Activated B cell treated with CpG ODN at 0.5 μM for 24 hours (primary cell): ENCODE measurements at regions not wholly inside any gene's neighbourhood (a gene's known extent, or its start where the extent isn't known, plus 50 kb on each side); places are given as distances from the start of the nearest gene placed in this dataset.

ENCODE experiments used
- ATAC-seq: fragments of 200-7000 bp; cut with Tn5 transposase; one replicate; pipeline ENCODE4 v1.10.0; 2021; ENCODE audit warnings: low read depth, mild to moderate bottlenecking, moderate library complexity
- CTCF ChIA-PET: fragments of 350-600 bp; sonication (Branson Sonifier 250); formaldehyde crosslinking; loops from one replicate; lab custom pipeline; 2021; ENCODE audit warnings: antibody characterized with exemption; lab: Charles Lee
- POLR2A ChIA-PET: fragments of 350-600 bp; sonication (Branson Sonifier 250); formaldehyde crosslinking; loops from one replicate; lab custom pipeline; 2021; ENCODE audit warnings: antibody characterized with exemption; lab: Charles Lee
- DNase-seq: peaks from one replicate; pipeline ENCODE4 v3.0.0; 2022
- H3K27ac Mint-ChIP-seq: one replicate; pipeline ENCODE4 v1.8.0; 2020; ENCODE audit warnings: mixed read lengths
- H3K27me3 Mint-ChIP-seq: one replicate; pipeline ENCODE4 v1.8.0; 2021; ENCODE audit warnings: mixed read lengths
- H3K36me3 Mint-ChIP-seq: one replicate; pipeline ENCODE4 v1.8.0; 2021; ENCODE audit warnings: low read depth, mixed read lengths
- H3K4me1 Mint-ChIP-seq: one replicate; pipeline ENCODE4 v1.8.0; 2021; ENCODE audit warnings: mixed read lengths
- H3K4me3 Mint-ChIP-seq: one replicate; pipeline ENCODE4 v1.8.0; 2020; ENCODE audit warnings: mild to moderate bottlenecking, mixed read lengths
- H3K9me3 Mint-ChIP-seq: one replicate; pipeline ENCODE4 v1.8.0; 2020; ENCODE audit warnings: mixed read lengths
- intact Hi-C: fragments of 100-400 bp; cut with micrococcal nuclease; formaldehyde crosslinking; loops from one replicate; pipeline ENCODE4 v1.15.1; 2024
- TF ChIP-seq, protein P1 (sequence below): fragments of 200-600 bp; IDR thresholded peaks from one replicate; pipeline ENCODE4 v1.8.0; 2022; ENCODE audit warnings: antibody characterized with exemption, mild to moderate bottlenecking

DNA sequence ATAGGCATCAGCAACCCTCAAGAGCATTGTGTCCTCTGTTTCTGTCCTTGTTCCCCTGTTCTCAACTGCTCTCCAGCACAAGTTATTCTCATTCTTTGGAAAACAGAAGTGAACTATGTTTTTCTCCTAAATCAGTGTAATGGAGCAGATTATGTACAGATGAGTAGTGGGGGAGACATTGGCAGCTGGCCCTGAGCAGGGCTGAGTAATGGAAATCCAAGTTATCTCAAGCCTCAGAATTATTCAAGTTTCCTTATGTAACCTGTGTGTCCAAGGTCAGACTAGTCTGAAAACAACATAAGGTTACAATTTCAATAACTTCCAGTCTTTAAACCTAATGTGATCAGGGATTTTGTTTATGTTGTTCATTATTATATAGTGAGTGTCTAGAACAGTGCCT, 116.1 kb upstream of the FUT8 start:
- Mint-ChIP-seq H3K9me3 (no peaks in the 10 kb centered on the region), H3K4me1 (peaks cover 55% of the 10 kb centered on the region), H3K27ac (peak overlapping the region; percentile 82), H3K36me3 (peaks cover 16% of the 10 kb centered on the region), H3K27me3 (no peaks in the 10 kb centered on the region), H3K4me3 (no peak overlapping the region)
- TF ChIP-seq, protein P1, sequence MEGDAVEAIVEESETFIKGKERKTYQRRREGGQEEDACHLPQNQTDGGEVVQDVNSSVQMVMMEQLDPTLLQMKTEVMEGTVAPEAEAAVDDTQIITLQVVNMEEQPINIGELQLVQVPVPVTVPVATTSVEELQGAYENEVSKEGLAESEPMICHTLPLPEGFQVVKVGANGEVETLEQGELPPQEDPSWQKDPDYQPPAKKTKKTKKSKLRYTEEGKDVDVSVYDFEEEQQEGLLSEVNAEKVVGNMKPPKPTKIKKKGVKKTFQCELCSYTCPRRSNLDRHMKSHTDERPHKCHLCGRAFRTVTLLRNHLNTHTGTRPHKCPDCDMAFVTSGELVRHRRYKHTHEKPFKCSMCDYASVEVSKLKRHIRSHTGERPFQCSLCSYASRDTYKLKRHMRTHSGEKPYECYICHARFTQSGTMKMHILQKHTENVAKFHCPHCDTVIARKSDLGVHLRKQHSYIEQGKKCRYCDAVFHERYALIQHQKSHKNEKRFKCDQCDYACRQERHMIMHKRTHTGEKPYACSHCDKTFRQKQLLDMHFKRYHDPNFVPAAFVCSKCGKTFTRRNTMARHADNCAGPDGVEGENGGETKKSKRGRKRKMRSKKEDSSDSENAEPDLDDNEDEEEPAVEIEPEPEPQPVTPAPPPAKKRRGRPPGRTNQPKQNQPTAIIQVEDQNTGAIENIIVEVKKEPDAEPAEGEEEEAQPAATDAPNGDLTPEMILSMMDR, result no peak
- intact Hi-C loops, result no loop called here
- ATAC-seq (no peak), DNase-seq (no peak)
- POLR2A ChIA-PET, result interaction anchor here (1.1 to 1.7 kb wide), 5 partner anchors 9 to 119 kb away, joined by 3 to 8 read pairs (median 4); no protein-coding TSS in a partner anchor
- CTCF ChIA-PET, result interaction anchor here (1.7 kb wide), 1 partner anchor 9 kb away, joined by 7 read pairs; no protein-coding TSS in a partner anchor

DNA sequence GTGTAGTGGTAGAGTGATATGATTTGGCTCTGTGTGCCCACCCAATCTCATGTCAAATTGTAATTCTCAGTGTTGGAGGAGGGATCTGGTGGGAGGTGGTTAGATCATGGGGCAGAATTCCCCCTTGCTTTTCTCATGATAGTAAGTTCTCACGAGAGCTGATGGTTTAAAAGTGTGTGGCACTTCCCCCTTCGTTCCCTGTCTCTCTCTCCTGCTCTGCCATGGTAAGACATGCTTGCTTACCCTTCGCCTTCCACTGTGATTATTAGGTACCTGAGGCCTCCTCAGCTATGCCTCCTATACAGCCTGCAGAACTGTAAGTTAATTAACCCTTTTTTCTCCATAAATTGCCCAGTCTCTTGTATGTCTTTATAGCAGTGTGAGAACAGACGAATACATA, 115.7 kb upstream of the FUT8 start:
- TF ChIP-seq, protein P1, result no peak
- peaks cover 55% of the 10 kb centered on the region for H3K4me1 Mint-ChIP-seq
- H3K4me3 Mint-ChIP-seq, result peak overlapping the region; percentile 66
- peaks cover 16% of the 10 kb centered on the region for H3K36me3 Mint-ChIP-seq
- ATAC-seq, result no peak
- ChIA-PET POLR2A (interaction anchor here (1.1 to 1.5 kb wide), 4 partner anchors 8 to 118 kb away, joined by 3 to 6 read pairs (median 4); no protein-coding TSS in a partner anchor), CTCF (no interaction called here)
- DNase-seq, result no peak
- no peaks in the 10 kb centered on the region for H3K9me3 Mint-ChIP-seq
- no peaks in the 10 kb centered on the region for H3K27me3 Mint-ChIP-seq
- peak overlapping the region; percentile 82 for H3K27ac Mint-ChIP-seq
- intact Hi-C loops, result no loop called here

DNA sequence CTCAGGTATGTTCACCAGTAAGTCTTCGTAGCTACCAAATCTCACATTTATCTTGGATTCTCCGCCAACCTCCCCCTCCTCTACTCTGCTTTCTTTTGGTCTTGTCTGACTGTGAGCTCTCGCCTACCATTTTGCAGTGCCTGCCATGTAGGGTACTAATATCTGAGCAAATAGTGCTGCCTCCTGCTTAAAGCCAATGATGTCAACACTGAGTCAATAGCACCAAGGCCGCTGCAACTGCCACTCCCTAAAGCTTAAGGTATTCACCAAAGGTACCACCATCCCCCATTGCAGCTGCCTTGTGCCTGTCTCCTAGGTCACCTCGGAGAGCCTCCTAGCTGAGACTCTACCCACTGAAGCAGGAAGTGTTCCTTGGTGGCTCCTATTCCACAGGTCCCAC, 114.8 kb upstream of the FUT8 start:
- H3K4me1 Mint-ChIP-seq, result peaks cover 56% of the 10 kb centered on the region
- POLR2A ChIA-PET, result interaction anchor here (0.9 to 1.2 kb wide), 3 partner anchors 38 to 114 kb away, joined by 3 to 4 read pairs (median 3); no protein-coding TSS in a partner anchor
- intact Hi-C loops, result no loop called here

DNA sequence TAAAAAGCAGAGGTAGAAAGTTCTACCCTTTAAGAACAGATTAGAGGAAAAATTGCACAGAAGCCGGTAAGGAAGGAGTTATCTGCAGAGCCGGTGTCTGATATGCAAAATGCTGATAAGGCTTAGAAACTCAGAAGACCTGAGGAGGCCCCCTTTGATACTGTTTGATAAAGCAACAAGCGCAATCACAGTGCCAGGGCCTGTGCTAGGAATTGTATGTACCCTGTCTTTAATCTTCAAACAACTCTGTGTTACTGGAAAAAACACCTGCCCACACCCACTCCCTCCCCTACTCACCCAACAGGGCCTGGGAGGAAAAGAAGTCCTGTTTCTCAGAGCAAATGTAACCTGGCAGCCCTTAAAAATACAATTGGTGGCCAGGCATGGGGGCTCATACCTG, 112.7 kb upstream of the FUT8 start:
- no peak for DNase-seq
- Mint-ChIP-seq H3K36me3 (peaks cover 13% of the 10 kb centered on the region), H3K27ac (peak overlapping the region; percentile 21), H3K9me3 (no peaks in the 10 kb centered on the region), H3K4me1 (peaks cover 71% of the 10 kb centered on the region), H3K27me3 (no peaks in the 10 kb centered on the region), H3K4me3 (peak overlapping the region; percentile 56)
- intact Hi-C loops, result loop anchor here (1.0 to 5.0 kb wide), 4 partner anchors 9 to 97 kb away; no protein-coding TSS in a partner anchor
- ChIA-PET CTCF (interaction anchor here (1.2 kb wide), 1 partner anchor 112 kb away, joined by 3 read pairs; no protein-coding TSS in a partner anchor), POLR2A (interaction anchor here (0.8 to 9.5 kb wide), 3 partner anchors 11 to 125 kb away, joined by 3 to 175 read pairs (median 4); no protein-coding TSS in a partner anchor)
- ATAC-seq, result no peak
- TF ChIP-seq, protein P1, result no peak

More for the DNA sequence above, 114.8 kb upstream of the FUT8 start:
- TF ChIP-seq, protein P1, result no peak
- Mint-ChIP-seq H3K4me3 (no peak overlapping the region), H3K36me3 (peaks cover 15% of the 10 kb centered on the region), H3K9me3 (no peaks in the 10 kb centered on the region), H3K27ac (peak overlapping the region; percentile 82), H3K27me3 (no peaks in the 10 kb centered on the region)
- no peak for ATAC-seq
- DNase-seq, result no peak
- CTCF ChIA-PET, result interaction anchor here (1.1 kb wide), 1 partner anchor 11 kb away, joined by 3 read pairs; no protein-coding TSS in a partner anchor

DNA sequence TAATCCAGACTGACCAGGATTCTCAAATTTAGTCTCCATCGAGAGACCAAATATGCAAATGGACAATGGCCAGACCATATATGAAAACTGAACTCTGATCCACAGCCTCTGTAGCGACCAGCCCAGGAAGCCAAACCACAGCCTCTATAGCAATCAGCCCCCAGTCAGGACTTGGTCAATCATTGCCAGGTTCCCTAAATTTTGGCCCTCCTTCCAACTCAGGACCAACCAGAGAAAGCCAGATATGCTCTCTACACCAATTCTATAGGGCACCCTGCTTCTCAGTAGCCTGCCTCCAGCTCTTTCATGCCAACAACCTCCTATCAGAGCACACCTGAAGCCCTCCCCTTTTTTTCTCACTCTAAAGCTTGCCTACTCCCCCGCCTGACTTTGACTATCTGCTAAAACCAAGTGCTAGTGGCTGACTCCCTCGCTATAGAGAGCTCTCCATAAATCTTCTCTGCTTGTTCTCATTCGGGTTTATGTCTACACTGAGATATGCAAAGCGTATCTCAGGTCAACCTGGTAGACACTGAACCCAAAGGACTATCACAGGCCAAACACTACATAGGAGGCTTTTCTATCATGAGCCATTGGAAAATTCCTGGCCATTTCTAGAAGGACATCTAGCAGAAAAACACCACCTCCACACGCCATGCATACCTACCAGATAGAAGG, 110.5 kb upstream of the FUT8 start:
- H3K4me1 Mint-ChIP-seq, result peaks cover 81% of the 10 kb centered on the region
- H3K4me3 Mint-ChIP-seq, result peak overlapping the region; percentile 48
- POLR2A ChIA-PET, result interaction anchor here (0.7 to 11.9 kb wide), 13 partner anchors 12 to 111 kb away, joined by 3 to 175 read pairs (median 8); partner anchors contain the start of gene FUT8
- ATAC-seq (peak; percentile 58), DNase-seq (no peak)
- H3K27ac Mint-ChIP-seq, result peak overlapping the region; percentile 96
- H3K36me3 Mint-ChIP-seq, result peaks cover 10% of the 10 kb centered on the region
- TF ChIP-seq, protein P1, result no peak
- intact Hi-C loops, result loop anchor here (1.0 to 5.0 kb wide), 4 partner anchors 15 to 95 kb away; no protein-coding TSS in a partner anchor
- no peaks in the 10 kb centered on the region for H3K9me3 Mint-ChIP-seq
- CTCF ChIA-PET, result interaction anchor here (0.9 to 3.1 kb wide), 6 partner anchors 12 to 112 kb away, joined by 3 to 9 read pairs (median 3); partner anchors contain the start of gene FUT8
- no peaks in the 10 kb centered on the region for H3K27me3 Mint-ChIP-seq
